Tibial nerve (tissue), 3 donors: ENCODE measurements at regions not wholly inside any gene's neighbourhood (a gene's known extent, or its start where the extent isn't known, plus 50 kb on each side); places are given as distances from the start of the nearest gene placed in this dataset.

Source experiments
- POLR2A ChIP-seq, 2 donors: fragments of 450-650 bp; IDR thresholded peaks; one replicate each; pipeline ENCODE4 v1.6.1; 2017; ENCODE audit warnings: antibody characterized with exemption in 2 of 2, mild to moderate bottlenecking in 2 of 2, moderate library complexity in 2 of 2
- TF ChIP-seq, protein P1 (sequence below), 5 experiments: fragments of 200-600 bp in 3 of 5; fragments of 450-650 bp in 2 of 5; sonication (generic) in 3 of 5; IDR thresholded peaks; one replicate each; pipeline ENCODE4 v1.5.1; 2016 to 2019; ENCODE audit warnings: antibody characterized with exemption in 5 of 5, mild to moderate bottlenecking in 3 of 5, moderate library complexity in 2 of 5

DNA sequence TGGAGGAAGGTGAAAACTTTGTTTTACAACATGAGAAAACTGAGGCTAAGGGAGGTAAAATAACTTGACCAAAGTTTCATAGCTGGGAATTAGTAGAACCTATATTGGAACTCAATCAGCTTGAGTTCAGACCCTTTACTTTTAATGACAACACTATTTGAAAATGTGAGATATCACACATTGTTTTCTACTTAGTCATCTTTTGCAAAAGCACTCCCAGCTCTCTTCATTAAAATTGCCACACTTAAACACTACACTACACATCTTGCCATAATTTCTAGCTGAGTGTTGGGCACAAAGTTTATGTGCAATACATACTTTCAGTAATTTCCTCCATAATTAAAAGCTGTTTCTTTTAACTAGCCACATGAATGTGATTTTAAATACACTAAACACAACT is 230.4 kb upstream of the DCBLD2 start:
- no peak for TF ChIP-seq POLR2A (IDR thresholded peaks at IDR 0.05)
- TF ChIP-seq, protein P1, sequence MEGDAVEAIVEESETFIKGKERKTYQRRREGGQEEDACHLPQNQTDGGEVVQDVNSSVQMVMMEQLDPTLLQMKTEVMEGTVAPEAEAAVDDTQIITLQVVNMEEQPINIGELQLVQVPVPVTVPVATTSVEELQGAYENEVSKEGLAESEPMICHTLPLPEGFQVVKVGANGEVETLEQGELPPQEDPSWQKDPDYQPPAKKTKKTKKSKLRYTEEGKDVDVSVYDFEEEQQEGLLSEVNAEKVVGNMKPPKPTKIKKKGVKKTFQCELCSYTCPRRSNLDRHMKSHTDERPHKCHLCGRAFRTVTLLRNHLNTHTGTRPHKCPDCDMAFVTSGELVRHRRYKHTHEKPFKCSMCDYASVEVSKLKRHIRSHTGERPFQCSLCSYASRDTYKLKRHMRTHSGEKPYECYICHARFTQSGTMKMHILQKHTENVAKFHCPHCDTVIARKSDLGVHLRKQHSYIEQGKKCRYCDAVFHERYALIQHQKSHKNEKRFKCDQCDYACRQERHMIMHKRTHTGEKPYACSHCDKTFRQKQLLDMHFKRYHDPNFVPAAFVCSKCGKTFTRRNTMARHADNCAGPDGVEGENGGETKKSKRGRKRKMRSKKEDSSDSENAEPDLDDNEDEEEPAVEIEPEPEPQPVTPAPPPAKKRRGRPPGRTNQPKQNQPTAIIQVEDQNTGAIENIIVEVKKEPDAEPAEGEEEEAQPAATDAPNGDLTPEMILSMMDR (IDR thresholded peaks at IDR 0.05) = no peak
